ENCODE measurements at regions not wholly inside any gene's neighbourhood (a gene's known extent, or its start where the extent isn't known, plus 50 kb on each side); places are given as distances from the start of the nearest gene placed in this dataset.

GRCh38 chrX:16518131-16518530 lies 131.8 kb upstream of the S100G start:
- no peak for DNase-seq
- 90% methylated on average over 2 of the region's 3 CpGs; no CpG with 5 or more reads in 1 of the 2 donors for WGBS, 2 donors
- TF ChIP-seq CTCF (IDR thresholded peaks at IDR 0.05) (no peak), POLR2A (IDR thresholded peaks at IDR 0.05) (no peak)

GRCh38 chrX:16524316-16524715 lies 125.6 kb upstream of the S100G start:
- 10 to 45% methylated on average over 1 of the region's 1 CpG for WGBS, 2 donors
- H3K27ac ChIP-seq: no peak overlapping the region
- intact Hi-C loops (cut with DNase I): no loop called here

More at GRCh38 chrX:16518131-16518530, 131.8 kb upstream of the S100G start:
- Histone ChIP-seq H3K36me3 (no peaks in the 10 kb centered on the region), H3K27ac (no peak overlapping the region), H3K27me3 (no peaks in the 10 kb centered on the region), H3K4me1 (no peaks in the 10 kb centered on the region), H3K9me3 (no peaks in the 10 kb centered on the region), H3K4me3 (replicated peaks in 1 of 3) (no peak overlapping the region)
- intact Hi-C loops (cut with DNase I): no loop called here

GRCh38 chrX:16526003-16526402 lies 124.0 kb upstream of the S100G start:
- intact Hi-C loops (cut with DNase I): no loop called here
- H3K27me3 ChIP-seq: no peaks in the 10 kb centered on the region
- H3K4me1 ChIP-seq: no peaks in the 10 kb centered on the region
- H3K4me3 ChIP-seq (replicated peaks in 1 of 3): no peak overlapping the region
- no peaks in the 10 kb centered on the region for H3K36me3 ChIP-seq
- no peak overlapping the region for H3K27ac ChIP-seq
- TF ChIP-seq POLR2A (IDR thresholded peaks at IDR 0.05) (no peak), CTCF (IDR thresholded peaks at IDR 0.05) (no peak)
- no peaks in the 10 kb centered on the region for H3K9me3 ChIP-seq
- no peak for DNase-seq
- 100% methylated on average over 2 of the region's 2 CpGs for WGBS, 2 donors

More at GRCh38 chrX:16524316-16524715, 125.6 kb upstream of the S100G start:
- TF ChIP-seq POLR2A (IDR thresholded peaks at IDR 0.05) (no peak), CTCF (IDR thresholded peaks at IDR 0.05) (no peak)
- Histone ChIP-seq H3K27me3 (no peaks in the 10 kb centered on the region), H3K4me3 (replicated peaks in 1 of 3) (no peak overlapping the region), H3K36me3 (no peaks in the 10 kb centered on the region), H3K4me1 (no peaks in the 10 kb centered on the region), H3K9me3 (no peaks in the 10 kb centered on the region)
- DNase-seq: no peak

GRCh38 chrX:16528620-16529019 lies 121.3 kb upstream of the S100G start:
- H3K27ac ChIP-seq: no peak overlapping the region
- H3K4me3 ChIP-seq (replicated peaks in 1 of 3): no peak overlapping the region
- 70 to 82% methylated on average over 3 of the region's 3 CpGs for WGBS, 2 donors
- no peaks in the 10 kb centered on the region for H3K9me3 ChIP-seq
- no peaks in the 10 kb centered on the region for H3K27me3 ChIP-seq
- H3K36me3 ChIP-seq: no peaks in the 10 kb centered on the region
- no peak for DNase-seq
- no peak for TF ChIP-seq POLR2A (IDR thresholded peaks at IDR 0.05)
- no peaks in the 10 kb centered on the region for H3K4me1 ChIP-seq
- intact Hi-C loops (cut with DNase I): no loop called here

Data from thyroid gland (tissue), 4 donors.